ENCODE measurements at regions not wholly inside any gene's neighbourhood (a gene's known extent, or its start where the extent isn't known, plus 50 kb on each side); places are given as distances from the start of the nearest gene placed in this dataset.

- TF ChIP-seq CTCF (conservative IDR thresholded peaks at IDR 0.05) (no peak), EZH2 (IDR thresholded peaks at IDR 0.05; ENCODE audit: low read depth) (no peak)
Measured at GRCh38 chr1:208990456-208990855, 593.1 kb upstream of the CAMK1G start.

Data from PC-9 (cell line).